Stimulated activated CD4-positive, alpha-beta T cell treated with anti-CD3 and anti-CD28 coated beads, Interleukin-1b, Interleukin-23, amount 100 ng/mL, for 48 hours (primary cell): ENCODE measurements at regions not wholly inside any gene's neighbourhood (a gene's known extent, or its start where the extent isn't known, plus 50 kb on each side); places are given as distances from the start of the nearest gene placed in this dataset.
A peak's percentile ranks its signal among the peaks of the same experiment; 100 is the strongest.

Experiments
- DNase-seq: peaks from one replicate; pipeline ENCODE4 v3.0.0-alpha.2; 2020

DNA sequence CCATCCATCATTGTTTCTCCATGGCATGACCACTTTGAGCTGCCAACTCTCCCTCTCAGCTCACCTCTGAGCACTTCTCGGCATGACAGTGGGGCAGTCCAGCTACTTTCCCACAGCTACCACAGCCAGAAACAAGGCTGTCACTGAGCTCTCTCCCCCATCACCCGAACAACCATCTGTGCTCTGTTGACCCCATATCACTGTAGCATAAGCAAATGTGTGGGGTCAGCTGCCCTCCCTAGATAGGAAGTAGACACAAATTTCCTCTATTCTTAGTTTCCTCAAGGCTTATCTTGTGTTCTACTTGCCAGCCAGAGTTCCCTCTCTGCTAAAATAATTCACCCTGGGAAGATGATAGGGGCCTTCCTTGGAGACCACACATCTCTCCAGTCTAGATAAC lies 82.6 kb upstream of the FUT8 start:
- no peak for DNase-seq

GRCh38 chr14:65330416-65330815 lies 82.1 kb upstream of the FUT8 start:
- no peak for DNase-seq

- DNase-seq = no peak
Measured at GRCh38 chr14:65331652-65332051, 80.9 kb upstream of the FUT8 start.

GRCh38 chr14:65332141-65332871 lies 80.2 kb upstream of the FUT8 start:
- no peak for DNase-seq

GRCh38 chr14:65333943-65334687 lies 78.4 kb upstream of the FUT8 start:
- DNase-seq = no peak

DNA sequence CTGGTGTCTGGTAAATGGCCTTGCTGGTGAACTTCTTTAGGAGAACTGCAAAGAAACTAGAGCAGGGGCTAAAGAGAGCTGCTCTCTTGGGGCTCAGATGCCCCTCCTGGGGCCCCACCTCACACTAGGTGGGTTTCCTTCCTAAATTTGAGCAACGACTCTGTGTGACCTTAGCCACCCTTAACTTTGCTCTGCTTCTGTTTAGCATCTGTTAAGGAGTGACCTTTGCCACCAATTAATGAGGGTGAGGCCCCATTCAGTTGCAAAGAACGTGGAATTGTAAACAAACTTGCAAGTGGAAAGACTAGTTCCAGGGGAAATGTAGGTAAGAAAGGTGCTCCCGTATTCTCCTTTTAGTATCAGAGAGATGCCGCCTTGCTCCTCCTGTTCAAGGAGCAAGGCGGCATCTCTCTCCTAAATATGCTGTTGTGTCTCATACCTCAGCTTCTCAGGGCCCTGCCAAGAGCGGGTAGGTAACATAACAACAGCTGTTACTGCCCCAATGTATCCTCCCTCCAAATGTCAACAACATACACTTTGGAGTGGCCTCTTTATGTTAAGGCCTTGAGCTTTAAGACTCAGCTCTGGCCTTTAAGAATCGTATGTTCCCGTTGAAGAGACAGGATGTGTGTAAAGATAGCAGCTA lies 77.6 kb upstream of the FUT8 start:
- no peak for DNase-seq

DNA sequence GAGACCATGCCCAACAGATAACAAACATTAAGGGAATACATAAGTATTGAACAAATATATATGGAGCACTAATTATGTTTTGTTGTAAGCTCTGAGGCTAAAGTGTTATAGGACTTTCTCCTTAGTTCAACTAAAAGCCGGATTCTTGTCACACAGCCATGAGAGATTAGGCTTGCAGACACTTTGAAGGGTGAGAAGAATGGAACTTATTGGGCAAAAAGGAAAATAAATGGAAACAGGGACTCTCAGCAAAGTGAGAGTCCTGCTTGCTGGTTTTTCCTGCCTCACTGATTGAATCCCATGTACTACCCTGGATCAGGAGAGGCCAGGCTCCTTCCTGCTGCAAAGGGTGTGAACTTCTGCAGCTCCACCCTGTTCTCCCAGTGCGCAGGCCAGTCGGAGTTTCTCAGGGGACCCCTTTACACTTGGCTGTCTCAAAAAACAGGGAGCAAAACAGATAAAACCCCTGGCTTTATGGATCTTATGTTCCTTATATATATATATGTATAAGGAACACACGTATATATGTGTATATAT lies 77.1 kb upstream of the FUT8 start:
- DNase-seq = no peak

GRCh38 chr14:65336191-65336591 lies 76.3 kb upstream of the FUT8 start:
- peak; percentile 67 for DNase-seq

GRCh38 chr14:65339866-65340265 lies 72.7 kb upstream of the FUT8 start:
- DNase-seq = no peak

DNA sequence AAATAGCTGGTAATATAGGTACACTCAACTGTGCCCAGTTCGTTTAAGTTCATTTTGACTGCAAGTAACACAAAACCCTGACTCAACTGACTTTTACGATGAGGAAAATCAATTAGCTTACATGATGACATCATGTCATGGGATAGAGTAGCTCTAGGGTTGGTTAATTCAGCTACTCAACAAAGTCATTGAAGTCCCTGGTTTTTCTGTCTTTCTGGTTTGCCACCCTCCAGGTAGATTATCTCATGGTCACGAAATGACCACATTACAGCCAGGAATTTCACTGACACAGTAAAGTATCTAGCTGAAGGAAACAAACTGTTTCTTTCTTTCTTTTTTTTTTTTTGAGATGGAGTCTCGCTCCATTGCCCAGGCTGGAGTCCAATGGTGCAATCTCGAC lies 68.5 kb upstream of the FUT8 start:
- no peak for DNase-seq

GRCh38 chr14:65345266-65345665 lies 67.3 kb upstream of the FUT8 start:
- DNase-seq = no peak

DNA sequence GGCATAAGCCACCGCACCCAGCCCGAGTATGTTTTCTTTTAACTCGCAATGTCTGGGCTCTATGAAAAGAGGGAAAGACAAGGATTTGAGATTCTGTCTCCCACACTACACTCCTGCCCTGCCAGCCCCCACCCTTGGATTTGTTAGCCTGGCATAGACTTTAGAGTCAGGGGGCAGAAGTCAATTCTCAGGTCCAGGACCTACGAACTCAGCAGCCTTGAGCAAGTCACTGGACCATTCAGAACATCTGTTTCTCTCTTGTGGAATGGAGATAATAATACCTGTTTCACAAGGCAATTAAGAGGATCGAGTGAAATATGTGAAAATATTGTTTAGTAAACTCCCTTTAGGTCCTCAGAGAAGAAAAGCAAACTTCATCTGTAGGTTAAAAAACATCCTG lies 66.1 kb upstream of the FUT8 start:
- DNase-seq = no peak

- DNase-seq = no peak
Measured at GRCh38 chr14:65346895-65347294, 65.6 kb upstream of the FUT8 start.

GRCh38 chr14:65348137-65348536 lies 64.4 kb upstream of the FUT8 start:
- DNase-seq = no peak

DNA sequence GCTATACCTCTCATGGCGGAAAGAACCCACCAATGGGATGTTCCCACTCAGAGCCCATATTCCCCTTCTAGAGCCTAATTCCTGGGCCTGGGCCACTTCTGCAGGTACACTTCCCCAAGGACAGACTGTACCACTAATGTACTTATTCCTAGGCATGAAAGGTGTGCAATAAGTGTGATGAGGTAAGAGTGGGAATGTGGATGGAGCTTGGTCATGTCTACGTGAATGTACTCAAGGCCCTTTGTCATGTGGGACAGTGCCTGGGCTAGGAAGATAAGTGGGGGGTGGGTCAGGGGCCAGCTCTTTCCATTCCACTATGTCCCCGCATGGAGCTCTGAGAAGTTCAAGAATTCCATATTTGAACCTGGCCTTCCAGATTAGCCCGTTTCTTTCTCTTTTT lies 63.4 kb upstream of the FUT8 start:
- no peak for DNase-seq

DNA sequence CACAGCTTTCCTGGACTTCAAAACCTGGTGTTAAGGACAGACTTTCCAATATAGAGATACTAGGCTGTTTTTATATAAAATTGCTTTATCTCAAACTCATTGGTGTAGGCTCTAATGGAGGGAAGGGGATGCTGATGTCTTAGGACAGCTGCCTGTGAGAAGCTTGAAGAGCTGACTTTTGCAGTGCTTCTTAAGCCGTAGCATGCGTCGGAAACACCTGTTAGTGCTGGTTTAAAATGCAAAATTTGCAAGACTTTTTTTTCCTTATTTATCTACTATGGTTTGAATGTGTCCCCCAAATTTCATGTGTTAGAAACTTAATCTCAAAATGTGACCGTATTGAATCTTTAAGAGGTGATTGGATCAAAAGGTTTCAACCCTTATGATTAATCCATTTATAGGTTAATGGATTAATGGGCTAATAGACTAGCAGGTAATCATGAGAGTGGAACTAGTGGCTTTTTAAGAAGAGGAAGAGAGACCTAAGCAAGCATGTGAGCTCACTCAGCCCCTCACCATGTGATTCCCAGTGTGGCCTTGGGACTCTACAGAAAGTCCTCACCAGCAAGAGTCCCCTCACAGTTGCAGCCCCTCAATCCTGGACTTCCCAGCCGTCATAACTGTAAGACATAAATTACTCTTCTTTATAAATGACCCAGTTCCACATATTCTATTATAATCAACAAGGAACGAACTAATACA lies 60.9 kb upstream of the FUT8 start:
- DNase-seq = no peak

GRCh38 chr14:65352964-65353530 lies 59.5 kb upstream of the FUT8 start:
- peak; percentile 24 for DNase-seq

DNA sequence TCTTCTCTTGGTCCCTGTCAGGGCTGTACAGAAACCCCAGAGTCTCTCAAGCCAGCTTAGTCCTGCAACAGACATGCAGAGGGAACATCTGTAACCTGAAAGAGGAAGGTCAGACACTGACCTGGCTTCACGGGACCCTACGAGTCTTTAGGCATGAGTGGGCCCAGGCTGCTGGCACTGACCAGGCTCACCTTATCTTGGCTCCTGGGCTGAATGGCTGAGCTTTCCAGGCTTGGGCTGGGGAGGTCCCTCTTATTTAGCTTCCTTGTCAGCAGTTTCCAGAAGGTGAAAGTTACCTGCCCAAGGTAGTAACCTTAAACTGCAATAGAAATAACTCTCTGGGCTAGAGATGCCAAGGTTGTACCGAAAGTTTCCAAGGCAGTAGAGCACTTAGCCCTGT lies 58.4 kb upstream of the FUT8 start:
- DNase-seq = no peak

GRCh38 chr14:65354715-65355114 lies 57.8 kb upstream of the FUT8 start:
- no peak for DNase-seq

- peak; percentile 43 for DNase-seq
Measured at GRCh38 chr14:65356327-65356836, 56.1 kb upstream of the FUT8 start.

DNA sequence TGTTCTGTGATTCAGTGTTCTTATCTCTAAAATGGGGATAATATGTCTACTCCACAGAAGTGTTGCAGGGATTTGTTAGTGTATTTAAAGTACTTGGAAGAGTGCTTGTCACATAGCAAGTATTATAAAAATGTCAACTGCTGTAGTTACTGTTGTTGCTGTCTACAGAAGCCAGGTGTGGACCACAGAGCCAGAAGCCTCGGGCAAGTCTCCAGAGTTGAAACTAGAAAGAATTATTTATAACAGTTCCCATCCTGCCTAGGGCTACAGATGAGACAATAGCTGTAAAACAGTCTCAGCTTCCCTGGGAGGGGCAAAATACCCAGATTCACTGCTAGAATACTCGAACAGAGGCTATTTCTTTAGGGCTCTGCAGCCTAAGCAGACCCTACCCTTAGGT lies 55.4 kb upstream of the FUT8 start:
- DNase-seq = no peak

GRCh38 chr14:65357689-65358088 lies 54.8 kb upstream of the FUT8 start:
- no peak for DNase-seq

GRCh38 chr14:65359503-65359902 lies 53.0 kb upstream of the FUT8 start:
- no peak for DNase-seq
